Endodermal cell (in vitro differentiated cells): ENCODE measurements at regions not wholly inside any gene's neighbourhood (a gene's known extent, or its start where the extent isn't known, plus 50 kb on each side); places are given as distances from the start of the nearest gene placed in this dataset.

Experiments
- DNase-seq: peaks from one replicate; pipeline ENCODE4 v3.0.0-alpha.2; 2017
- H3K27ac ChIP-seq: 2 replicates; pipeline ENCODE4 v1.5.1; 2013; ENCODE audit warnings: mild to moderate bottlenecking, low read depth, low read length, moderate library complexity
- H3K27me3 ChIP-seq: 2 replicates; pipeline ENCODE4 v1.6.1; 2013; ENCODE audit warnings: mild to moderate bottlenecking, low read length, moderate library complexity; ENCODE audit not compliant: insufficient read depth, control insufficient read depth, poor library complexity, severe bottlenecking
- H3K36me3 ChIP-seq: 2 replicates; pipeline ENCODE4 v1.7.0; 2013; ENCODE audit warnings: mild to moderate bottlenecking, low read length, moderate library complexity; ENCODE audit not compliant: control insufficient read depth, insufficient read depth
- H3K4me1 ChIP-seq: one replicate; pipeline ENCODE4 v1.7.0; 2013; ENCODE audit warnings: low read length; ENCODE audit not compliant: control insufficient read depth, insufficient read depth
- H3K4me3 ChIP-seq: 2 replicates; pipeline ENCODE4 v1.5.1; 2013; ENCODE audit warnings: mild to moderate bottlenecking, low read length, moderate library complexity
- H3K9ac ChIP-seq: 2 replicates; pipeline ENCODE4 v1.6.1; 2013; ENCODE audit warnings: mild to moderate bottlenecking, low read length, moderate library complexity; ENCODE audit not compliant: poor library complexity, severe bottlenecking; ENCODE audit errors: extremely low read depth
- H3K9me3 ChIP-seq: 2 replicates; pipeline ENCODE4 v1.6.1; 2013; ENCODE audit warnings: mild to moderate bottlenecking, low read length, moderate library complexity; ENCODE audit not compliant: control insufficient read depth
- H3K27ac Mint-ChIP-seq: 2 replicates; pipeline ENCODE4 v1.8.0; 2020; ENCODE audit warnings: mixed read lengths
- H3K27me3 Mint-ChIP-seq: 2 replicates; pipeline ENCODE4 v1.8.0; 2021; ENCODE audit warnings: mild to moderate bottlenecking, mixed read lengths; ENCODE audit not compliant: insufficient read depth
- H3K36me3 Mint-ChIP-seq: 2 replicates; pipeline ENCODE4 v1.8.0; 2020; ENCODE audit warnings: low read depth, mixed read lengths
- H3K4me1 Mint-ChIP-seq: 2 replicates; pipeline ENCODE4 v1.8.0; 2020; ENCODE audit warnings: mixed read lengths
- H3K4me3 Mint-ChIP-seq: 2 replicates; pipeline ENCODE4 v1.8.0; 2020; ENCODE audit warnings: mild to moderate bottlenecking, moderate library complexity, mixed read lengths
- H3K9me3 Mint-ChIP-seq: 2 replicates; pipeline ENCODE4 v1.8.0; 2020; ENCODE audit warnings: mild to moderate bottlenecking, mixed read lengths
- CTCF ChIP-seq: fragments of 200-600 bp; sonication (generic); conservative IDR thresholded peaks from 2 replicates; pipeline ENCODE4 v1.5.0; 2021; ENCODE audit warnings: antibody characterized with exemption, mild to moderate bottlenecking
- WGBS, 2 experiments: methylation state at CpG; one replicate each; pipeline versions ENCODE4 v1.1.5 to v1.1.7; 2013; ENCODE audit warnings: missing lambda C conversion rate in 2 of 2, mixed read lengths in 1 of 2; ENCODE audit not compliant: insufficient coverage in 1 of 2, insufficient read length in 1 of 2; 5-methylcytosine and 5-hydroxymethylcytosine counted together

- H3K36me3 Mint-ChIP-seq = no peaks in the 10 kb centered on the region
- Histone ChIP-seq H3K36me3 (no peaks in the 10 kb centered on the region), H3K9ac (no peak overlapping the region), H3K27ac (no peak overlapping the region), H3K27me3 (no peaks in the 10 kb centered on the region), H3K4me3 (no peak overlapping the region), H3K9me3 (peaks cover under 1% of the 10 kb centered on the region), H3K4me1 (no peaks in the 10 kb centered on the region)
- H3K4me3 Mint-ChIP-seq = no peak overlapping the region
- no peak for TF ChIP-seq CTCF
- 94 to 96% methylated on average over 3 to 4 of the region's 4 CpGs for WGBS, 2 experiments
- no peak for DNase-seq
- H3K27me3 Mint-ChIP-seq = no peaks in the 10 kb centered on the region
- H3K9me3 Mint-ChIP-seq = peaks cover 11% of the 10 kb centered on the region
- peaks cover 19% of the 10 kb centered on the region for H3K4me1 Mint-ChIP-seq
- no peak overlapping the region for H3K27ac Mint-ChIP-seq
Measured at GRCh38 chr5:124481419-124481818, 265.0 kb downstream of the ZNF608 start.

- Mint-ChIP-seq H3K9me3 (peaks cover 10% of the 10 kb centered on the region), H3K27ac (no peak overlapping the region), H3K36me3 (no peaks in the 10 kb centered on the region), H3K27me3 (no peaks in the 10 kb centered on the region), H3K4me1 (peaks cover 19% of the 10 kb centered on the region), H3K4me3 (no peak overlapping the region)
- no peak for TF ChIP-seq CTCF
- H3K27me3 ChIP-seq = no peaks in the 10 kb centered on the region
- H3K27ac ChIP-seq = no peak overlapping the region
- H3K4me1 ChIP-seq = no peaks in the 10 kb centered on the region
- WGBS, 2 experiments = 95 to 100% methylated on average over 3 to 4 of the region's 5 CpGs
- no peaks in the 10 kb centered on the region for H3K9me3 ChIP-seq
- DNase-seq = no peak
- H3K36me3 ChIP-seq = no peaks in the 10 kb centered on the region
- no peak overlapping the region for H3K4me3 ChIP-seq
- no peak overlapping the region for H3K9ac ChIP-seq
Measured at GRCh38 chr5:124480964-124481363, 265.5 kb downstream of the ZNF608 start.

GRCh38 chr5:124480022-124480421, 266.4 kb downstream of the ZNF608 start:
- no peak for DNase-seq
- Histone ChIP-seq H3K9me3 (no peaks in the 10 kb centered on the region), H3K27me3 (no peaks in the 10 kb centered on the region), H3K9ac (no peak overlapping the region), H3K36me3 (no peaks in the 10 kb centered on the region), H3K4me3 (no peak overlapping the region), H3K27ac (no peak overlapping the region), H3K4me1 (no peaks in the 10 kb centered on the region)
- H3K36me3 Mint-ChIP-seq = no peaks in the 10 kb centered on the region
- TF ChIP-seq CTCF = no peak
- H3K4me1 Mint-ChIP-seq = peaks cover 19% of the 10 kb centered on the region
- peaks cover under 1% of the 10 kb centered on the region for H3K9me3 Mint-ChIP-seq
- H3K4me3 Mint-ChIP-seq = no peak overlapping the region
- no peaks in the 10 kb centered on the region for H3K27me3 Mint-ChIP-seq
- H3K27ac Mint-ChIP-seq = no peak overlapping the region
- WGBS, 2 experiments = 81% methylated on average over 1 of the region's 1 CpG; no CpG with 5 or more reads in 1 of the 2 experiments
